ENCODE measurements at regions not wholly inside any gene's neighbourhood (a gene's known extent, or its start where the extent isn't known, plus 50 kb on each side); places are given as distances from the start of the nearest gene placed in this dataset.

DNA sequence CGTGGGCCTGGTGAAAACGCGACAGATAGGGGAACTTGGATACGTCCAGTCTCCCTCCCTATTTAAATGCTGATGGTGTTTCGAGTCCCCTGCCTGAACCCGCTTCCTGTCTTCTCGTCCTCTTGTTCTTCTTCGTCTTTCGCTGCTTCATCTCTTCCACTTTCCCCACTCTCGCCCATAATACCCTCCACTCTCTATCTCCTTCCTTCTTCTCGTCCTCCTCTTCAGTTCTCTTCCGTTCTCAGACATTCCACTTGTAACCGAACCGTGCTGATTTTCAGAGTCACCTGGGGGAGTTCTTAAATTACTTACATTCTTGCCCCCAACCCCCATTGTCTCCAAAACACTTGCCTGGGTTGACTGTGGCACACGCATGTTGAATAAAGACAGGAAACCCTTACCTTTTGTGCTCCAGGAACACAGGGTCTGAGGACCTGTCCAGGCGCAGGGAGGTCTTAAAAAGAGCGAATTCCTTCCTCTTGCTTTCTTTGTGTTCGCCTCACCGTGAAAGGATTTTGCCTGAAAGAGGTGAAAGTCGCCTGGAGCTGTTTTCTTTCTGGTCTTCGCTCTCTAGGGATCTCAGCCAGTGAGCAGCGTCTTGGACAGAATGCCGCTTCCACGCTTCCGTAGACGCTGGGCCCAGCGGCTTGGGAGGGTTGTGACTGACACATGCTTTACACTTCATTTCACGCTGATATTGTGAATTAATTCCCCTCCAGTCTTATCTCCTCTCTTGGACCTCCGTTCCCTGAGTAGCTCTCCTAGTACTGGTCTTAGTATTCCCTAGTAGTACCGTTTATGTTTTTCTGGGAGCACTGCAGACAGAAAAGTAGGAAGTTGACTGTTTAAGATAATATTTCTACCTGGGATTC lies 184.0 kb downstream of the GPX5 start:
- no peak for DNase-seq

DNA sequence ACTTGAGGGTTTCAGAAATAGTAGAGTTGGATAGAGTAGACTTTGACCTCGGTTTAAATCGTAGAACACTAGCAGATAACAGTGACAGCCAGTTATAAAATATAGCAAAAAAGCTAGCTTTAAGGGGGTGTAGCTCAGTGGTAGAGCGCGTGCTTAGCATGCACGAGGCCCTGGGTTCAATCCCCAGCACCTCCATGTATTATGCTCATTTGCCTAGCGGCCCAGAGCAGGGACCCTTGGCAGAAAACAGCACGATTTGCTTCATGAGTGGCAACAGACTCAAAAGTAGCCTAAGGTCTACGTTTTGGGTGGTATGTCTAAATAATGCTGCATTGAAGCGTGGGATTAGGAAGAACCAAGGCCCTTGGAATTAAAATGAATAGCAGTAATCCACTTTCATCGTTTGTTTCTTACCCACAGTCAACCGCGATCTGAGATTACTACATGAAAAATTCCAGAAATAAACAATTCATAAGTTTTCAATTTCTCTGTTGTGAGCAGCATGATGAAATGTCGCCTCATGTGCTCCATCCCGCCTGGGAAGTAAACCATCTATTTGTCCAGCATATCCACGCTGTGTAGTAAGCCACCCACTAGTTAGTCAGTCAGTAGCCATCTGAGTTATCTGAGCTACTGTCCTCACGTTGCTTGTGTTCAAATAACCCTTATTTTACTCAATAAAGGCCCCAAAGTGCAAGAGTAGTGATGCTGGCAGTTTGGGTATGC lies 184.9 kb downstream of the GPX5 start:
- no peak for DNase-seq

DNA sequence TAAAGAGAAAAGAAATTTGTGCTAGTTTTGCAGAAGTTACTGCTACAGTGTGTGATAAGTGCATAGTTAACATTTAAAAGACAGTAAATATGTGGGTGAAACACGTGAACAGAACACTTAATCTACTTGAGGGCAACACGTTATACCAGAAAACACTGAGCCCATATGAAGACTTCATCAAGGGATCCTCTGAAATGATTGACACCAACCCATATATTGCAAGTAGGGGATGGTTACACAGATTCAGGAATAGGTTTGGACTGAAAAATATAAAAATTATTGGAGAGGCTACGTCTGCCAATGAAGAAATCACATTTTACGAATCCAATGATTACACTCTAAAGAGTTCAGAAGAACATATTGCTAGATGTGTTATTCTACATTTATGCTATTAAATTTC lies 185.6 kb downstream of the GPX5 start:
- DNase-seq, result no peak

DNA sequence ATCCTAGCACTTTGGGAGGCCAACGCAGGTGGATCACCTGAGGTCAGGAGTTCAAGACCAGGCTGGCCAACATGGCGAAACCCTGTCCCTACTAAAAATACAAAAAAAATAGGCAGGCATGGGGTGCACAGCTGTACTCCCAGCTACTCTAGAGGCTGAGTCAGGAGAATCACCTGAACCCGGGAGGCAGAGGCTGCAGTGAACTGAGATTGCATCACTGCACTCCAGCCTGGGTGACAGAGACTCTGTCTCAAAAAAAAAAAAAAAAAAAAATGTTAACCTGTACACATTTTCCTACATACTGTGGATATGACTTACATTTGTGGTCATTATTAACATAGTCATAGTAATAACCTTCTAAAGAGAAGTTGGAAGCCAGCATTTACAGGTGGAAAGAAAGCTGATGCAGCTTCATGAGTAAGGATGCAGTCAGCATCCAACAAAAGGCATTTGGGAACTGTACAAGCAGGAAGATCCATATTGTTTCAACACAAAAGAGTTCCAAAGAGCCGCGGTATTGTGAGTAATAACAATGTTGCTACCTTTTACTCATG lies 186.2 kb downstream of the GPX5 start:
- no peak for DNase-seq

DNA sequence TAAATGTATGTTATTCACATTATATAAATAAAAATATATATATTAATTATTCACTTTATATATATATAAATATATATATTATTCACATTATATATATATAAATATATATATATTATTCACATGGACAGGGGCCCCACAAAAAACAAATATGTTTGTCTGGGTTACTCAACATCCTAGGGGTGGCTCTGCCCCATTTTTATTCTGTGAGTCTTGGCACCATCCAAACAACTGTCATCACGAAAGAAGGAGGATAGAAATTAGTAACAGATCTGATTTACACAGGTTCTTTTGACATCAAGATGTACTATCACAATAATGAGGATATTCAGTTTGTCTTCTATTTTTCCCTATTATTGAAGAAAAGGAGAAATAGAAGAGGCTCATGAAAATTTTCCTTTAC lies 187.3 kb downstream of the GPX5 start:
- no peak for DNase-seq

DNA sequence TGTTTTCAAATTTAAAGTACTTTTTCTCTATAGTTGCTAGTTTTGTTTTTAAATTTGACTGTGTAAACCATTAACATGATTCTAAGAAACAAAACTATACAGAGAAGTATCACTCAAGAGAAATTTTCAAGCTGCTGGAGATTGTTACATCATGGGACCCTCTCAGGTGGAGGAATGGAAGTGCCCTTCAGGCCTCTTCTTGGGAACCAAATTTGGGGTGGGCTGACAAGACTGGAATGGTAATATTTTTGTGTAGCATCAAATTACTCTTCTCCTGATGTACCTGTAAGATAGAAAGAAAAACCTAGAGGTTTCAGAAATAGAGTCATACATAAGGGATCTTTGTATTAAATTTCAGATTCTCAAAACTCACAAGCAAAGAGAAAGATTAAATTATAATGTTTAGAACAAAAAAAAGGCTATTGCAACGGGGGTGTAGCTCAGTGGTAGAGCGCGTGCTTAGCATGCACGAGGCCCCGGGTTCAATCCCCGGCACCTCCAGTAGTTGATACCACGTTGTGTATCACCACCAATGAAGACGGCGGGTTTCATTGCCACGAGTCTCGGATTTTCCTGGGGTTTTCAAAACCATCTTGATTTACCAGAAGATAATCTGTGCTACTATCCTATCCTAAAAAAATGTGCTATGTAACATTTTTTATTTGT lies 193.7 kb downstream of the GPX5 start:
- no peak for DNase-seq

DNA sequence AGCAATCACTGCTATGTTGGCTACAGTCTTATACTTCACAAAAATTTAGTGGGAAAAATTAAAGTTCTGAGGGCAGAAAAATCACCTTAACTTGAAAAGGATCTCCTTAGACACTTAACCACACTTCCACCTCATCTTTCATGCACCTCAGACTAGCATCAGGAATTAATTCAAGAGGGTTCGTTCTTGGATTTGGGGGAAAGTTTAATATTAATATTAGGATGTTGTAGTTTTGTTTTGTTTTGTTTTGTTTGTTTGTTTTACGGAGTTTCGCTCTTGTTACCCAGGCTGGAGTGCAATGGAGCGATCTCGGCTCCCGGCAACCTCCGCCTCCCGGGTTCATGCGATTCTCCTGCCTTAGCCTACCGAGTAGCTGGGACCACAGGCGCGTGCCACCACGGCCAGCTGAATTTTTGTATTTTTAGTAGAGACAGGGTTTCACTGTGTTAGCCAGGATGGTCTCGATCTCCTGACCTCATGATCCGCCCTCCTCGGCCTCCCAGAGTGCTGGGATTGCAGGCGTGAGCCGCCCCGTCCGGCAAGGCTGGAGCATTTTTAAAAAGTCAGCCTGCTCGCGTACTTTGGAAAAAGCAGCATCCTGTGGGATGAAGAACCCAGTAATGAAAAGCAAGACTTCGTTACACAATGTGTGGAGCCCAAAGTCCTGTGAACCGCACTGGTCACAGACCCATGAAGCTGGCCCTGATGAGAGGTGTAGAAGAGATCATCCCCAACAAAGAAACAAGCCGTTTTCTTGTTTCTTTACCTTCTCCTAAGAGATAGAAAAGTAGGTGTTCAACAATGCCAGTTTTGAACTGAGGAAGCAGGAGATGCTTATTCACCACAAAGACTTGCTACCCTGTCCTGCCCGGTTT lies 194.9 kb downstream of the GPX5 start:
- no peak for DNase-seq

DNA sequence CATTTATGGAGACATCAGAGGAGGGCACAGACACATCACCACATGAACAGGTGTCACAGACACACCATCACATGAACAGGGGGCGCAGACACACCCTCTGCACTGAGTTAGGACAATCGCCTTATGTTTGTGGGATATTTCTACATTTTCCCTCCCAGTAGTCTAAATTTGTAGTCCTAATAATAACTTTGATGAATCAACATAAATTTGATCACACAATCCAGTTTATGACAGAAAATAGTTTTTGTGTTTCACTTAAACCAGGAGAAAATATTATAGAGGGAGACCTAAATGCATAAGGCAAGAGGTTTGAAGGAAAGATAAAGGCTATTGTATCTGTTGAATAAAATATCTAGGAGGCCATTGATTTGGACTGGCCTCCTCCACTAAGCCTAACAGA lies 195.7 kb downstream of the GPX5 start:
- DNase-seq, result no peak

DNA sequence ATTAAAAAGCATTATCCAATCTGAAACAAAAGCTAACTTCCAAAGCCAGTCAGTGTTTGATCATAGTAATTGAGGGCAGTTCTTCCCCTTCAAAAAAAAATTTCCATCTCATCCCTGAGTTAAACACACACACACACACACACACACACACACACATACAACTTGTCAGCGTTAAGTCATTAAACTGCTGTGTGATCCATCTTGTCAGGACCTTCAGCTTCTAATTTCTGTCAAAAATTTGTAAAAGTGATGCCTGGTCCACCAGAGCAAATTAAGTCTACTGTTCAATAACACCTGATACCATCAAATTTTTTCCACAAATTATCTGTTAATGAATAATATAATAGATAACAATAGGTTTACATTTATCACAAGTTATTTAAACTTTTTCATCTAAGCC lies 198.7 kb downstream of the GPX5 start:
- no peak for DNase-seq

DNA sequence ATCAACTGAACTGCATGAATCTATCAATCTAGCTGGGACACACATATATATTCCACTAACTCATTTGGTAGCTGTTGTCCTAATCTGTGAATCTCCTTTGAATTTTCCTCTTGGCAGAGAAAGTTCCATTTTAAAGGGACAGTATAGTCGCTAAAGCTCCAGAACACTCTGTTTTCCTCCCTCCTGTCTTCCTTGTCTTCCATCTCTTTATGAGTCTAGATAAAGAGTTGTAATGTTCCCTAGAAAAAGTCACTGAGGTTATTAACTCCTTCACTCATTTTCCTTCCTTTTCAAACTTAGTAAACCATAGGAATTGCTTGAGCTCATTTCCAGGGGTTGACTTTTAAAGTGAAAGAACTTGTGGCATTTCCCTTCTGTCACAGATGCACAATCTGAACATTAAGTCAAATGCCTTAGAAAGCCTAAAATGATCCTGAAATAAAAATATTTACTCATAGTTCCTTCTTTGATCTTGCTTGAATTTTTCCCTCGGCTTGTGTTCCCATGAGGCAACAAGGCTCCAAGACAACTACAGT lies 198.4 kb downstream of the TRIM27 start:
- DNase-seq, result no peak

DNA sequence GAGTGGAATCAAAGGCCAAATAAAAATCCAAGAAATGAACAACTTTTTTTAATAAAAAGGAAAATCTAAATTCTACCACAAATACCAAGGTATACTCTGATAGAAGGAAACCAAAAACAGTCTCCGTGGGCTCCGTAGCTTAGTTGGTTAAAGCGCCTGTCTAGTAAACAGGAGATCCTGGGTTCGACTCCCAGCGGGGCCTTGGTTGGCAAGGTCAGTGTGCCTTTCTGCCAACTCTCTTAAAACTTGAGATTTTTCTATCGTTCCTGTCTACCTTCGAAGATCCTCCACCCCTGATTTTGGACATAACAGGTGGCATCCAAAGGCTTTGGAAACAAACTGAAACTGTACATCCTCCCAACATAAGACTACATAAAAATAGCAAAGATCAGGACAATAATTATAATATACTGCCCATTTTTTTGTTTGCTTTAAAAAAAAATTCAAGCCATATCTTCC lies 197.9 kb downstream of the TRIM27 start:
- DNase-seq, result no peak

DNA sequence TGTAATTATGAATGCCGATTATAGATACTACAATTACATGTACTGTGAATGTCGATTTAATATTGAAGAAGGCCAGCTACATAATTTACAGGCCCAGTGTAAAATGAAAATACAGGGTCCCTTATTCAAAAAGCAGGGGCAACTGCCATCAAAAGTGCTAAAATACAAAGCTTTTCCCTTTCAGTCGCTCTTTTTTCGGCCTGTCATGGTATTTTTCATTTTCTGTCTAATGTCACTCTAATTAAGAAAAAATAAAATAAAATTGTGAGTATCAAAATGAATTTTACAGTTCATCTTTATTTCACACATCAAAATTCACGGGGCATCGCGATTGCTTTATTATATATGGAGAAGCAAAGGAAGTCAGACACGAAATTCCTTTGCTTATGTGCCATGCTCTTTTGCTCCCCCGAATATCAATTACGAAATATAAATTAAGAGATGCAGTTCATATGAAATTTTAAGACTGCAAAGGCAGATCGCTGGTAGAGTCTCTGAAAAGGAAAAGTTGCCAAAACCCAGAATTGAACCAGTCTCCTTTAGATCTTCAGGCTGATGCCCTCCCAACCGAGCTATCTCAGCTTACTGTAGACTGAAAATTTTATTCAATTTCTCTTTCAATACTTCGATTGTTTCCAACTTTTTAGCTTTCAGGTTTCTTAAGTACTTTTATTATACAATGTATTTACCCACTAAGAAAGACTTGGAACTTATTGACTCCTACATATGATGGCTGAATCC lies 197.0 kb downstream of the TRIM27 start:
- no peak for DNase-seq

DNA sequence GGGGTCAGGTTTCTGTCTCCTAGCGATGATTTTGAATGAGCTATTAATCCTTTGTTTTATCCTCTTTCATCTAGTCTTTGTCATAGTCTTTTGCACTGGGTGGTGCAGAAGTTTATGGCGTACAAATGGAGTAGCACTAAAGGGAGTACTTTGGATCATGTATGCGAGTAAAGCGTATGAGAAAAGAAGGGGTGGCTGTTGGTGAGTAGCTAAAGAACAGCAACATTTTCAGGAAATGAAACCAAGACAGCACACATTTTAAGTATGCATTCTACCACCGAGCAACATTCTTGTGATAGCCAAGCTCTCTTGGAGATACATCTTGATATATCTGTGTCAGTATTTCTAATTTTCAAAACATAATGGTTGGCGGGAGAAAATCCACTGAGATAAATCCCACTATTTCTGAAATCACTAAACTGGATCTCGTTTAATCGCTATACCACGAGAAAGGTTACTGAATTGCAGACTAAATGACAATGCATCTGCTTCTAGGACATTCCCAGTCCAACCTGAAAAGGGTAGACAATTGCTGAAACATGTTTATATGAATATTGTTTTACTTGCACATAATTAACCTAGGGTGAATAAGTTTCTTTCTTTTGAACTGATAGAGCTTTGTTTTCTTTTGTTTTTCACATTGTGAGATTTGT lies 196.1 kb downstream of the TRIM27 start:
- no peak for DNase-seq

DNA sequence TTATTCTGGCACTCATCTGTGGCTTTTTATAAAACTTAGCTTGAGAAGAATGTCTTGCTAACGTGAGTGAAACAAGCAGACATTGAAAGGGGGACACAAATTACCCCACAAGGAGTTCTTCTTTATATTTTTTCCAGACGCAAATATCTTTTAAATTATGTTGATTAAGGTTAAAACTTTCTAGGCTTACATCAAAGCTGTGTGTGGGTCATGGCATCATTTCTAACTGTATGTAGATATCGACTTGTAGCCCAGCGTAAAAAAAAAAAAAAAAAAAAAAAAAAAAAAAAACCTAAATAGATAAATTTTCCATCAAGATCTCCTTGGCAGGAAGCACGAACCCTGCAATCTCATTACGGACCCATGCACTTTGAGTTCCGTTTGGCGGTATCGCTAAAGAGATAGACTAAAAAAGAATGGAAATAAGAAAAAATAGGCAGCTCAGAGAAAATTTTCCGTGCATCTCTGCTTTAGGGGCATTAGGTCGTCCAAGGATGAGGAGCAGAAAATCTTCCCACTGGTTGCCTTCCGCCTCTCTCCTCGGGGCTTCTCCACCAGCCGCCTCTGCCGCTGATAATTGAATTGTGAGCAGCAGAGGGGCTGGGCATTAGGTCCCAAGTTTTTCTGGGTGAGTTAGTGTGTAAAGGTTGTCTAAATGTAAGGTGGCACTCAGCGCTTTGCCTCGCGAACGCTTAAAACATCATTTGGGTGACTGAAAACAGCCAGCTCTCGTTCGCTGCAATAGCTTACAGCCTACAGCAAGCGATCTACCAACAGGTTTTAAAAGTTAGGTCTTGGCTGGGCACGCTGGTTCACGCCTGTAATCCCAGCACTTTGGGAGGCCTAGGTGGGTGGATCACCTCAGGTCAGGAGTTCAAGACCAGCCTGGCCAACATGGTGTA lies 194.0 kb downstream of the TRIM27 start:
- DNase-seq, result no peak

DNA sequence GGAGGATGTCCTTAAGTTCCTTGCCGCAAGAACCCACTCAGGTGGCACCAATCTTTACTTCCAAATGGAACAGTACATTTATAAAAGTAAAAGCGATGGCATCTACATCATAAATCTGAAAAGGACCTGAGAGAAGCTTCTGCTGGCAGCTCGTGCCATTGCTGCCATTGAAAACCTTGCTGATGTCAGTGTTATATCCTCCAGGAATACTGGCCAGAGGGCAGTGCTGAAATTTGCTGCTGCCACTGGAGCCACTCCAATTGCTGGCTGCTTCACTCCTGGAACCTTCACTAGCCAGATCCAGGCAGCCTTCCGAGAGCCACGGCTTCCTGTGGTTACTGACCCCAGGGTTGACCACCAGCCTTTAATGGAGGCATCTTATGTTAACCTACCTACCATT lies 191.7 kb downstream of the TRIM27 start:
- no peak for DNase-seq

DNA sequence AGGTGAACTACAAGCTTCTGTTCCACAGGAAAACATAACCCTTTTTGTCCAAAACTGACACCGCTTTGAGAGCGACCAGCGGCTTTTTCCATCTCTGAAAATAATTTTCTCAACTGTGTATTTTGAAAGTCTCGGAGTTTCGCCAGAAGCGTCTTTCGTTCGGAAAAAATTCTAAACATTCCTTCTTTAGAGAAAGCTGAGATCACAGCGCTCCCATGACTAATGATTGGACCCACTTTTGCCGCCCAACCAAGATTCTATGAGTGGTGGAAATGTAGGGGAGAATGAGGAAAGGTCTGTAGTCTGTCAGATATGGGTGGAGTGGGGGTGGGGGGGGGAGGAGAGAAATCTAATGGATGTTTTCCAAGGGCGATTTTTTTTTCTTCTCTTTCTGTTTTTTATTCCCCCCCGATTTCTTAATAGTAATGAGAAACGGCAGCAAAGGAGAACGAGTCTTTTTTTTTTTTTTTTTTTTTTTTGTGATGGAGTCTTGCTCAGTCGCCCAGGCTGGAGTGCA lies 189.3 kb downstream of the TRIM27 start:
- DNase-seq, result no peak

DNA sequence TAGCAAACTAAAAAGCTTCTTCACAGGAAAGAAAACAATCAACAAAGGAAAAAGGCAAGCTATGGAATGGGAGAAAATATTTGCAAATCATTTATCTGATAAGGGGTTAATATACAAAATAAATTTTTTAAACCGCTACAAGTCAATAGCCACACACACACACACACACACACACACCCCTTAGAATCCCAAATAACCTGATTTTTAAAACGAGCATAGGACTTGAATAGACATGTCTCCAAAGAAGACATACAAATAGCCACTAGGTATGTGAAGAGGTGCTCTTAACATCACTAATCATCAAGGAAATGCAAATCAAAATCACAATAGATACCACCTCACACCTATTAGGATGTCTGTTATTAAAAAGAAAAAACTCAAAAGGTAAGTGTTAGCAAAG lies 187.7 kb downstream of the TRIM27 start:
- no peak for DNase-seq

DNA sequence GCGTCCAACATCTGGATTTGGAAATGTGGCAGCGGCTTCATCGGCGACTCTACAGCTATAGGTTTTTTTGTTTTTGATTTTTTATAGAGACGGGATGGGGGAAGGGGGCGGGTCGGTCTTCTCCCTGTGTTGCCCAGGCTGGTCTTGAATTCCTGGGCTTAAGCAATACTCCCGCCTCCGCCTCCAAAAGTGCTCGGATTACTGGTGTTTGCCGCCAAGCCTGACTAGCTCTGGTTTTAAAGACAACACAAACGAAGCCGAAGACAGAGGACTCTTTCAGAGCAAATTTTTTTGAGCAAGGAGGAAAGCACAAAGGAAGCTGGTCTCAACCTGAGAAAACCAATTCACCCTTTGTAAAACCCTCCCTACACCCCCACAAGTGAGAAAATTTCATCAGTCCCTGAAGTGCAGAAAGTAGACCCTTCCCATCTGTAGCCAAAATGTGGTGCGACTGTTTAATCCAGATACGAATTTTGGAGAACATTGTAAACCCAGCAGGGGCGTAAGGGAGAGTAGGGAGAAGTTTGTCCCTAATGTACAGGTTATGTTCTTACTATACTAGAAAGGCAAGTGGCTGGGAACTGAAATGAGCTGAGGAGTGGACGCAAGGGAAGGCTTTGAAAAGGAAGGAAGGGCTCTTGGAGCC lies 185.9 kb downstream of the TRIM27 start:
- DNase-seq, result no peak

DNA sequence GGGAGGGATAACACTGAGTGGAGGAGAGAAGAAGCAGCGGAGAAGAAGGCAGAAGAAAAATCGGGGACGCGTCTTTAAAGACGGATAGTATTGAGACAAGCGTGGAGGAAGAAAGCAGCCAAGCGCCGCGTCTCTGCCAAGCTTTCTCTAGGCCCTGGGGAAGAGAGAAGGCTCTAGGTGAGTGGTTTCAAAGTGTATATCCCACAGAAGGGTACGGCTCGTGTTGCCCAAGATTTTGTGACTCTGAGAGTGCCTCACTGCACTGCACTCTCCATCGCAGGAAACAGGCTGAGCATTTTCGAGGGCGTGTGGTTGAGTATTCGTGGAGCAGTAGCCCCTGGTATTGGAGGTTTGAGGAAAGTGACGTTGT lies 185.4 kb downstream of the TRIM27 start:
- DNase-seq, result no peak

Measured in NCI-H510A (cell line).